GM18520 (cell line): ENCODE measurements at regions not wholly inside any gene's neighbourhood (a gene's known extent, or its start where the extent isn't known, plus 50 kb on each side); places are given as distances from the start of the nearest gene placed in this dataset.
"Not testable (repeated sequence)": the region's sequence is repeated elsewhere in the genome, so short reads cannot be mapped to it uniquely, and the experiment has no call there.

Source experiments
- ATAC-seq: cut with Tn5 transposase; IDR thresholded peaks from one replicate; pipeline ENCODE4 v1.9.1; 2021; ENCODE audit not compliant: unreplicated experiment

DNA sequence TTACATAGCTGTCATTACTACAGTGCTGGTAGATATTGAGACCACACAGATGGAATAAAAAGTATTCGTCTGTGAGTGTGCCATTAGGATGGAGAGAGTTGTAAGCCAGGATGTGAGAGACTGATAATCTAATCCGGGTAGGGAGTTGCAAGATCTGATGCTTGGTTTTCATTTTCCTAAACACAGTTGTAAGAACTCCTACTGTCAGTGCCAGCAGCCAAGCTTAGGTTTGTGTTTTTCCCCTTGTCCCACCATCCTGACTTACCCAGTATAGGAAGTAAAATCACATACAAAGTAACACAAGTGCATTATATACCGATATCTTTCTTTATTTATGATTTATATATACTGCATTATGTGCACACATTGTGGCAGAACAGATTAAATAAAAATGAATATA lies 726.4 kb upstream of the PCDH20 start:
- ATAC-seq: no peak

GRCh38 chr13:62139597-62139996 lies 723.9 kb upstream of the PCDH20 start:
- no peak for ATAC-seq

DNA sequence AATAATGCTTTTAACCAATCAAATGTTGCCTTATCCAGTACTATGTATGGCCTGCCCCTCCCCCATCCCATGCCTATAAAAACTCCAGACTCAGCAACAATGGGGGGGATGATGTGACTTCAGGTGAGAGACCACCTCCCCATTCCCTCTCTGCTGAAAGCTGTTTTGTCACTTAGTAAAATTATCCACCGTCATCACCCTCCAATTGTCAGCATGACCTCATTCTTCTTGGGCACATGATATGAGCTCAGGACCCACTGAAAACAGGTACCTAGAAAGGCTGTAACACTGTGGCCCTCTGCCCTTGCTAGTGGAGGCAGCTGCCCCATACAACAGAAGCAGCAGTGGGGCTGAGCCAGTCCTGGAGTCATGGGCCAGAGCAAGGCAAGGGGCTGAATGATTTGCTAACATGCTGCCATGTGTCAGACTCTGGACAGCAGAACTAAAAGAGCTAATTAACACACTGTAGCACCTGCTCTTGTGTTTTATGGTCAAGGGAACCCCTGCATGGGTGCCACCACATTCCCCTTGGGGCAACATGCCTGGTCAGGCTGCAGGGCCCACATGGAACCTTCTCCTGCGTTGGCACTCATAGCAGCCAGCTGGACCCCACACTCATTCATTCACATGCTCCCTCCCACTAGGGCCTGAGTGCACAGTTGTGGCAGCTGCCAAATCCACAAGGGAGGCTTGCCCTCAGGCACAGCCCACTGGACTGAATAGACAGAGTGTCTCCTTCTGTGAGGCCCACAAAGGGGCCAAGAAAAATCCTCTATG lies 722.2 kb upstream of the PCDH20 start:
- ATAC-seq: no peak

DNA sequence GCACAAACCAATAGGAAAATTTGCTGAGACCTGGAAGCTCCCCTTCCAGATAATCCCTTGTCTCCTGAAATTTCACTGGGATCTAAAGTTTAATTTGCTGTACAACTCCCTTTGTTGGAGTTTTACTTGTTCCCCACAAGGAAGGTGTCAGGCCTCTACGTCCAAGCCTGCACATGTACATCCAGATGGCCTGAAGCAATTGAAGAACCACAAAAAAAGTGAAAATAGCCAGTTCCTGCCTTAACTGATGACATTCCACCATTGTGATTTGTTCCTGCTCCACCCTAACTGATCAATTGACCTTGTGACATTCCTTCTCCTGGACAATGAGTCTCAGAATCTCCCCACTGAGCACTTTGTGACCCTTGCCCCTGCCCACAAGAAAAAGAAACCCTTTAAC lies 716.0 kb upstream of the PCDH20 start:
- ATAC-seq: no peak

DNA sequence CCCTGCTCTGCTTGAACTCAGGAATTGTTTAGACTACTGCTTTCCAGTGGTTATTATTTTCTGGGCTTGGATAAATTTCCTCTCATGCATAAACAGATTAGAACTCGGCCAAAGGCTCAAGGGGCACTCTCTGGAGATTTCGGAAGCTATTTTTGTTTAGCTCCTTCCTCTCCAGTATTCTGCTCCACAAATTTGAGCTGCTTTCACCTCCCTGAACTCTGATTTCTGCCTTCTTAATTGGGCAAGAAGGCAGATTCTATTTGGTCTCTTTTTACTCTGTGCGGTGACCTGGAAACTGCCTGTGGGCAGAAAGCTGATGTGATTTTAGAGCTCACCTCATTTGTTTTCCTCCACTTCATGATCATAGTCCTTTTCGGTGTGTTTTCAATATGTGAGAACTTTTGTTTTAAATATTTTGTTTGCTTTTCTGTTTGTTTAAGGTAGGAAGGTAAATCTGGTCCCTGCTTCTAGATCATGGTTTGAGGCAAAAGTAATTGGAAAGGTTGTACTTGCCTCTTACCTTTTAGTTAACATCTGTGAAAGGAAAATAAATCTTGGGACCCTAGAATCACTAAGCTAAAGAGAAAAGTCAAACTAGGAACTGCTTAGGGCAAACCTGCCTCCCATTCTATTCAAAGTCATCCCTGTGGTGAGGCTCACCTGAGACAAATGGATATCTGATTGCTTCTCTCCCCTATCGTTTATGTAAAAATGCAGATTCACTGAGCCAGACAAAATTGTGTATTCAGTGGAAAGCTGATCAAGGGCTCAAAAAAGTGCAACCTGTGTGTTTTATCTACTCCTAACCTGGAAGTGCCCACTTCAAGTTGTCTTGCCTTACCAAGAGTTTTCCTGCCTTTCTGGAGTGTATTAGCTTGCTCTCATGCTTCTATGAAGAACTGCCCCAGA lies 714.7 kb upstream of the PCDH20 start:
- no peak for ATAC-seq

- no peak for ATAC-seq
Observed at GRCh38 chr13:62129000-62129551, 713.4 kb upstream of the PCDH20 start.

DNA sequence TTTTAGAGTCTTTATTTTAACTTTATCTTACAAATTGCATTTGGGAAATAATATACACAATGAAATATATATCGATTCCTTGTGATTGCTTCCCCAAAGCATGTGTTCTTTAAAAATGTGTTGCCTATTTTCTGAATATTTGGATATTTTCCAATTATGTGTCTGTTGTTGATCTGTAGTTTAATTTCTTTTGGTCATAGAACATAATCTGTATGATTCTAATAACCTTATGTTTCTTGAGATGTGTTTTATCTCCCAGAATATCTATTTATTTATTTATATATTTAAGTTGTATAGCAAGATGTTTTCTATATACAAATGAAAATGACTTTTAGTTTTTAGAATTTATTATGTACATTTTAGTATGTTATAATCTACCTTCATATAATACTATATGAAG lies 710.8 kb upstream of the PCDH20 start:
- no peak for ATAC-seq

DNA sequence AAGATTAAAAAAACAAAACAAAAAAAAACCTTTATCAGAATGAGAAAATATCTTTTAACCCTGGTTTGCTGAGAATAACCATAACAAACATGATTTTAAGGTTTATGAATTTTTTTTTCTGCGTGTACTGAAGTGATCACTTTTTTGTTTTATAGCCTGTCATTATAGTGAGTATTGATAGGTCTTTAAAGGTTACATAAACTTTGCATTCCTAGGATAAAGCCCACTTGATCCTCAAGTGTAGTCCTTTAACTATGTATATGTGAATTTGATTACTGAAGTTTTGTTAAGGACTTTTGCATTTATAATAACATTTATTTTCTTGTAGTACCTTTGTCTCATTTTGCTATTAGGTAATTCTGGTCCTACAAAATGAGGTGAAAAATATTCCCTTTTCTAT lies 709.8 kb upstream of the PCDH20 start:
- ATAC-seq: no peak

GRCh38 chr13:62123409-62123808 lies 707.8 kb upstream of the PCDH20 start:
- ATAC-seq: no peak

- ATAC-seq: no peak
Observed at GRCh38 chr13:62122434-62122833, 706.8 kb upstream of the PCDH20 start.

DNA sequence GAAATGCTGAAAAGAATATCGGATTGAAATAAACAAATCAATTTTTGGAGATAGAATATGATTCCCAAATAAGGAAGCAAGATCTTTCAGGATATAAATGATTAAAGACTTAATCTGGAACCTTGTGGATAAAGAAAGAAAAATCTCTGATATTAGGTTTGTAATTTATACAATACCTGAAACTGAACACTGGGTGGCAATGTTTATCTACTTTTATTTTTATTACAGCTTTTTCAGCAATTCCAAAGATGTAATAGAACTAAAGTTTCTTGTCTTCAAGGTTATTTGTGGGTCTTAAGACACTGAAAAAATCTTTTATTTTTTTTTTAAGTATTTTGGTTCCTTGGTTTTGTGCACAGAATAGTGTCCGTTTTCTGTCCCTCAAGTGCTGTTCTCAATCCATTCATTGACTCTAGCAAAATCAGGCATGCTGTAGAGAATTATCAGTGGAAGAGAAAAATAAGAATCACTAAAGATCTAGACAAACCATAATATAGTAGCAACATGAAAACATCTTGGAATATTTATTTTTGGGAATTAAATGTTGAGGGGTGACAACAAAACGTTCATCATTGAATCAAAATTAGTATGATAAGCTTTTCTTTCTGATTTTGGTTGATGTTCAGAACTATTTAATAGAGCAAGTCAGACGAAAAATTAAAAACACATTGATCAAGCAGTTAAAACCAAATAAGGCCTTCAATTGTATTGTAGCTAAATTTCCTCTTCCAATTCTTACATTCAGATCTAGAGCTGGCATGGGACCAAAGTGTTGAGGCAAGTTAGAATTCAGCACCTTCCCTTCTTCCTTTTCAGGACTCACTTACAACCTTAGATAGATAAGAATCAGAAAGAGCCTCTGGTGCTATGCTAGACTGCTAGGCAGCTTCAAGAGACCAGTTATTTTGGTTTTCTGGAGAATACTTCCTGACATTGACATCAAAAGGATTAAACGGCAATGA lies 704.4 kb upstream of the PCDH20 start:
- no peak for ATAC-seq

DNA sequence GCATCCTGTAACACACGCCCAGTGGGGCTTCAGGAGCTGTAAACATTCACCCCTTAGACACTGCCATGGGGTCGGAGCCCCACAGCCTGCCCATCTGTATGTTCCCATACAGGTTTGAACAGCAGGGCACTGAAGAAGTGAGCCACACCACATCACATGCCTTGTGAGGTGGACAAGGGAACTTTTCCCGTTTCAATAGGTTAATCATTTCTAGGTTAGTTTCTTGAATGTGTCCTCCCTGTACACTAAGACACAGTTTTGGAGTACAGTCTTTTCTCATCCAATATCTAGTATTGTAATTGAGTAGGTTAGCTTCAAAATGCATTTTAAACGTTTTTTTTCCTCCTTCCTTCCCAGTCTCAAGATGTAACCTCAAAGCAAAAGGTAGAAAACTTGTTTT lies 700.2 kb upstream of the PCDH20 start:
- no peak for ATAC-seq

GRCh38 chr13:62113179-62113578 lies 697.5 kb upstream of the PCDH20 start:
- no peak for ATAC-seq

DNA sequence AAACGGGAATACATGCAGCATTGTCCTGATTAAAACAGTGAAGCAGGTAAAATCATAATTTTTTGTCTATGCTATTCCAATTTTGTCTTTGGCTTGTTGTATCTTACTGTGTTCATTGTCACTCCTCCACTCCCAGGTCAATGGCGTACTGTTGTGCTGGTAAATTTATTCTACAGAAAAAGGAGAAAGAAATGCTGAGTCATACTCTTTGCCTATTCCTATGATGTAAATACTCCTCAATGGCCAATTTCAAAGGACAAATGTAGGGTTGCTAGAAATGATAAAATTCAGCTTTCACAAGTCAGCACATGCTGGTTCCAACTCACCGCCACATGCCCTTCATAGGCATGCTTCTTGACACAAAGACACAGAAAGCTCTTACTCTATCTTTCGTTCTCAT lies 694.4 kb upstream of the PCDH20 start:
- no peak for ATAC-seq

DNA sequence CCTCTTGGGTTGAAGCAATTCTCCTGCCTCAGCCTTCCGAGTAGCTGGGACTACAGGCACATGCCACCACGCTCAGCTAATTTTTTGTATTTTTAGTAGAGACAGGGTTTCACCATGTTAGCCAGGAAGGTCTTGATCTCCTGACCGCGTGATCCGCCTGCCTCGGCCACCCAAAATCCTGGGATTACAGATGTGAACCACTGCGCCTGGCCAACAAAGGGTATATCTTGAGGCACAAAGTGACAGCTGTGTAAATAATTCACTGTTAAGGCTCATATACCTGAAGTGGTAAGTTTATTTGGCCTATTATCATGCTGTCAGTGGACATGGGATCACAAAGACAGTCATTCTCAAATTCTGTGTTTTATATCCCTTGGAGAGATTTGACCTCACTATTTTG lies 688.5 kb upstream of the PCDH20 start:
- ATAC-seq: not testable (repeated sequence)

DNA sequence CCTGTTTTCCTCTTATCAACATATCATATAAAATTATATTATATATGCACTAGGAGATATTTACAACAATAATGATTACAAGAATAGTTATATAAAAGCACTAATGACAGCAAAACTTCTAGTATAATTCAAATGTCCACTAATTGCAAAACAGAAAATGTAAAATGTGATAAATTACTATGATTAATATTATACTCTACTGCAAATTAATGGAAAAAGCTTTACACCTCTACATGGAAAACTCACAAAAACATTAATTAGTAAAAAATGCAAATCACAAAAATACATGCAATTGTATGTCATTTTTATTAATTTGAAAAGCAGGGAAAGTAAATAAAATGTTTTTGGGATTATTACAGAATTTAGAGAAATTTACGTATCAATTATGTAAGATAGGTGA lies 681.0 kb upstream of the PCDH20 start:
- ATAC-seq: no peak

DNA sequence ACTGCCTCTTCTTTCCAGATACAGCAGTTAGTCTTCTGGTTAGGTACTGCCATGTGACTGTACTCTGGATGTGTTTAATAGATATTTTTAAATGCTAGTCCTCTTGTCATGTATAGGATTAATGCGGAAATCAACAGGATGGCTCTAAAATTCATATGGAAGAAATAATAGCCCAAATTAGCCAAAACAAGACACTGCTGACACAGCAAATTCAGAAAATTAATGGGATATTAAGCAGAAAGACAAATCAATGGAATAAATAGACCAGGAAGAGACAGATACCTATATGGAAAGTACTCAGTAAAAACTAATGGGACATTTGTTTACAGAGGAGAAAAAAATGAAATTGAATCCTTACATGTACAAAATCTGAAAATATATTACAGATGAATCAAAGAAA lies 679.3 kb upstream of the PCDH20 start:
- ATAC-seq: no peak

- no peak for ATAC-seq
Observed at GRCh38 chr13:62093984-62094780, 678.5 kb upstream of the PCDH20 start.

GRCh38 chr13:62092949-62093348 lies 677.3 kb upstream of the PCDH20 start:
- ATAC-seq: no peak

DNA sequence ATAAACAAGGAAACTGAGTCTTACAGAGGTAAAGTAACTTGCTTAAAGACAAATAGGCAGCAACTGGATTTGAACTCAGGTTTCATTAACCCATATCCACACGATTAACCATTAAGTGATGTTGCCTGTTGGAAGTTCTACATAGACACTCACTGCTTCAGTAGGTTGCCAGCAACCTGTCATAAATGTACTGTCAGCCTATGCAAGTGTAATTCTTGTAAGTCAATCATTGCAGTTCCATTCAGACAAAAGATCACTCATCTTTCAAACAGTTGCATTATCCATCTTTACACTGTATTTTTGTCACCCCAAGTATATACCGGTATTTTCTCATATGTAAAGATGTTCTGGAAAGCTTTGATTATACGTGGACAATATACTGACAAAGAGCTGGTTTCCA lies 676.9 kb upstream of the PCDH20 start:
- no peak for ATAC-seq
